SK-N-SH (cell line): ENCODE measurements at regions not wholly inside any gene's neighbourhood (a gene's known extent, or its start where the extent isn't known, plus 50 kb on each side); places are given as distances from the start of the nearest gene placed in this dataset.

Source experiments
- CTCF ChIA-PET: fragments of 300-600, 350-600 bp; formaldehyde crosslinking; extraction: SDS; loops from one replicate; lab custom pipeline; 2021; lab: Yijun Ruan, JAX
- POLR2A ChIA-PET: fragments of 350-600 bp; sonication (Branson Sonifier 250); formaldehyde crosslinking; extraction: SDS; loops from one replicate; lab custom pipeline; 2020; ENCODE audit warnings: antibody characterized with exemption, inconsistent platforms; lab: Yijun Ruan, JAX
- DNase-seq: peaks from one replicate; pipeline ENCODE4 v3.0.0; 2012
- H2AFZ ChIP-seq: fragments of 200-600 bp; sonication (generic); 2 replicates; pipeline ENCODE4 v1.8.1; 2016; ENCODE audit warnings: antibody characterized with exemption, mild to moderate bottlenecking, low read depth
- H3F3A ChIP-seq: fragments of 200-600 bp; sonication (generic); replicated peaks from 2 replicates; pipeline ENCODE3; 2016; ENCODE audit warnings: antibody characterized with exemption, mild to moderate bottlenecking; ENCODE audit not compliant: insufficient read depth
- H3K27ac ChIP-seq, 2 experiments: fragments of 200-500 bp in 1 of 2; fragments of 200-600 bp in 1 of 2; sonication (Bioruptor generic) in 1 of 2; sonication (generic), shearing (Covaris generic) in 1 of 2; 2 replicates each; pipeline versions ENCODE4 v1.5.1 to v1.6.1; 2014 to 2016; ENCODE audit warnings: low read depth in 2 of 2, inconsistent platforms in 1 of 2, low read length in 1 of 2, mild to moderate bottlenecking in 1 of 2, mixed read lengths in 1 of 2
- H3K27me3 ChIP-seq: fragments of 200-600 bp; sonication (generic), shearing (Covaris generic); 2 replicates; pipeline ENCODE4 v1.6.1; 2016; ENCODE audit warnings: mixed run types; ENCODE audit not compliant: insufficient read depth
- H3K36me3 ChIP-seq, 2 experiments: fragments of 200-500 bp in 1 of 2; fragments of 200-600 bp in 1 of 2; sonication (Bioruptor generic) in 1 of 2; sonication (generic) in 1 of 2; replicated peaks in 1 of 2; 2 replicates each; pipeline versions ENCODE3 to v1.5.1; 2014 to 2016; ENCODE audit warnings: low read length in 1 of 2, mild to moderate bottlenecking in 1 of 2; ENCODE audit not compliant: insufficient read depth in 2 of 2, control insufficient read depth in 1 of 2
- H3K4me1 ChIP-seq, 2 experiments: fragments of 200-500 bp in 1 of 2; fragments of 200-600 bp in 1 of 2; sonication (Bioruptor generic) in 1 of 2; sonication (generic), shearing (Covaris generic) in 1 of 2; 2 replicates each; pipeline versions ENCODE4 v1.5.1 to v1.6.1; 2014 to 2016; ENCODE audit warnings: low read depth in 1 of 2, low read length in 1 of 2, mixed run types in 1 of 2; ENCODE audit not compliant: insufficient read depth in 2 of 2, control insufficient read depth in 1 of 2
- H3K4me2 ChIP-seq: fragments of 200-600 bp; sonication (generic), shearing (Covaris generic); 2 replicates; pipeline ENCODE4 v1.6.1; 2017; ENCODE audit warnings: mixed run types
- H3K4me3 ChIP-seq, 2 experiments: fragments of 200-500 bp in 1 of 2; fragments of 200-600 bp in 1 of 2; sonication (Bioruptor generic) in 1 of 2; sonication (generic), shearing (Covaris generic) in 1 of 2; 2 replicates each; pipeline versions ENCODE4 v1.5.1 to v1.8.1; 2014 to 2016; ENCODE audit warnings: low read depth in 2 of 2, inconsistent platforms in 1 of 2, low read length in 1 of 2, mild to moderate bottlenecking in 1 of 2, mixed read lengths in 1 of 2, moderate library complexity in 1 of 2
- H3K79me2 ChIP-seq: fragments of 200-600 bp; sonication (generic); 2 replicates; pipeline ENCODE4 v1.8.1; 2017; ENCODE audit warnings: mild to moderate bottlenecking; ENCODE audit not compliant: insufficient read depth
- H3K9ac ChIP-seq: fragments of 200-600 bp; sonication (generic); 2 replicates; pipeline ENCODE4 v1.6.1; 2017; ENCODE audit warnings: mixed run types
- H3K9me2 ChIP-seq: fragments of 200-600 bp; sonication (generic); 2 replicates; pipeline ENCODE4 v1.6.1; 2017; ENCODE audit warnings: mixed run types
- H3K9me3 ChIP-seq: fragments of 200-600 bp; sonication (generic); 2 replicates; pipeline ENCODE4 v1.6.1; 2017; ENCODE audit warnings: mixed run types, mild to moderate bottlenecking, moderate library complexity
- H4K20me1 ChIP-seq: fragments of 200-600 bp; sonication (generic); 2 replicates; pipeline ENCODE4 v1.6.1; 2017; ENCODE audit warnings: mild to moderate bottlenecking, mixed run types; ENCODE audit not compliant: insufficient read depth
- ELF1 ChIP-seq: IDR thresholded peaks from 2 replicates; pipeline ENCODE4 v1.4.0; 2012
- EZH2phosphoT487 ChIP-seq: fragments of 200-600 bp; sonication (generic); IDR thresholded peaks from 2 replicates; pipeline ENCODE4 v1.6.1; 2017; ENCODE audit warnings: low read depth, mixed run types, mild to moderate bottlenecking, antibody characterized with exemption, moderate library complexity, borderline replicate concordance
- FOSL2 ChIP-seq: IDR thresholded peaks from 2 replicates; pipeline ENCODE4 v1.4.0; 2012; ENCODE audit warnings: low read depth, mild to moderate bottlenecking, moderate library complexity, borderline replicate concordance
- FOXJ3 ChIP-seq: sonication (generic); formaldehyde crosslinking; IDR thresholded peaks from 2 replicates; pipeline ENCODE4 v1.5.1; 2020; ENCODE audit warnings: mild to moderate bottlenecking, missing genetic modification reagents
- JUND ChIP-seq: IDR thresholded peaks from 2 replicates; pipeline ENCODE4 v1.4.0; 2012
- MXI1 ChIP-seq: IDR thresholded peaks from 2 replicates; pipeline ENCODE4 v1.6.1; 2012; ENCODE audit warnings: mild to moderate bottlenecking, low read depth, low read length, improper control_type of control experiment
- NFIC ChIP-seq: IDR thresholded peaks from 2 replicates; pipeline ENCODE4 v1.4.0; 2012; ENCODE audit warnings: borderline replicate concordance
- POLR2AphosphoS5 ChIP-seq: IDR thresholded peaks from 2 replicates; pipeline ENCODE4 v1.6.1; 2012; ENCODE audit warnings: low read depth, low read length
- RAD21 ChIP-seq: IDR thresholded peaks from 2 replicates; pipeline ENCODE4 v1.6.1; 2012; ENCODE audit warnings: mild to moderate bottlenecking, low read length
- SIN3A ChIP-seq: IDR thresholded peaks from 2 replicates; pipeline ENCODE4 v1.6.1; 2012; ENCODE audit warnings: low read depth, mild to moderate bottlenecking, low read length, moderate library complexity, borderline replicate concordance
- WGBS: methylation state at CpG from one replicate; pipeline ENCODE4 v1.1.6; 2017; ENCODE audit warnings: low lambda C conversion rate; 5-methylcytosine and 5-hydroxymethylcytosine counted together
- TF ChIP-seq, protein P1 (sequence below): fragments of 150-350 bp; IDR thresholded peaks from 2 replicates; pipeline ENCODE4 v1.6.1; 2016; ENCODE audit warnings: mild to moderate bottlenecking, low read depth, low read length
- TF ChIP-seq, protein P2 (sequence below): IDR thresholded peaks from 2 replicates; pipeline ENCODE4 v1.4.0; 2012; ENCODE audit warnings: low read depth, borderline replicate concordance
- TF ChIP-seq, protein P3 (sequence below): IDR thresholded peaks from 2 replicates; pipeline ENCODE4; 2012
- TF ChIP-seq, protein P4 (sequence below): fragments of 150-350 bp; IDR thresholded peaks from 2 replicates; pipeline ENCODE4 v1.6.1; 2017; ENCODE audit warnings: antibody characterized with exemption, low read length, low read depth, borderline replicate concordance

DNA sequence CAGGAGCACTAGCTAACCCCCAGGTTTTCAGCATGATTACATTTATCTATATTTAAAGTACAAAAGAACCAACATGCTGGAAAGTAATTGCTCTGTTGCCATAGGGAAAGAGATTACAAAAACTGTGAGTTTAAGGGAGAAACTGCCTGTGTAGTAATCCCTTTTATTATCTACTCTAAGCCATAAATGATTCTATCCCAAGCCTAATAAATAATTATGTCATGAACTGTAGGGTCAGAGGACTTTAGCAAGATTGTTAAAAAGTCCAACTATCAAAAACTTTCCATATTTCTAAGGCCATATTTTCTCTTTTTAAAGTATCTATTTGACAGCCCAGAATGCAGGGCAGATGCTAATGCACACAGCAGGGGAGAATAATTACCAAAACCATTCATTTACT, 573.8 kb upstream of the MIR17HG start:
- no peaks in the 10 kb centered on the region for H4K20me1 ChIP-seq
- no peaks in the 10 kb centered on the region for H3K27me3 ChIP-seq
- DNase-seq: no peak
- no peak overlapping the region for H2AFZ ChIP-seq
- TF ChIP-seq, protein P1, sequence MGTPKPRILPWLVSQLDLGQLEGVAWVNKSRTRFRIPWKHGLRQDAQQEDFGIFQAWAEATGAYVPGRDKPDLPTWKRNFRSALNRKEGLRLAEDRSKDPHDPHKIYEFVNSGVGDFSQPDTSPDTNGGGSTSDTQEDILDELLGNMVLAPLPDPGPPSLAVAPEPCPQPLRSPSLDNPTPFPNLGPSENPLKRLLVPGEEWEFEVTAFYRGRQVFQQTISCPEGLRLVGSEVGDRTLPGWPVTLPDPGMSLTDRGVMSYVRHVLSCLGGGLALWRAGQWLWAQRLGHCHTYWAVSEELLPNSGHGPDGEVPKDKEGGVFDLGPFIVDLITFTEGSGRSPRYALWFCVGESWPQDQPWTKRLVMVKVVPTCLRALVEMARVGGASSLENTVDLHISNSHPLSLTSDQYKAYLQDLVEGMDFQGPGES: no peak
- no peak for TF ChIP-seq POLR2AphosphoS5
- TF ChIP-seq, protein P2, sequence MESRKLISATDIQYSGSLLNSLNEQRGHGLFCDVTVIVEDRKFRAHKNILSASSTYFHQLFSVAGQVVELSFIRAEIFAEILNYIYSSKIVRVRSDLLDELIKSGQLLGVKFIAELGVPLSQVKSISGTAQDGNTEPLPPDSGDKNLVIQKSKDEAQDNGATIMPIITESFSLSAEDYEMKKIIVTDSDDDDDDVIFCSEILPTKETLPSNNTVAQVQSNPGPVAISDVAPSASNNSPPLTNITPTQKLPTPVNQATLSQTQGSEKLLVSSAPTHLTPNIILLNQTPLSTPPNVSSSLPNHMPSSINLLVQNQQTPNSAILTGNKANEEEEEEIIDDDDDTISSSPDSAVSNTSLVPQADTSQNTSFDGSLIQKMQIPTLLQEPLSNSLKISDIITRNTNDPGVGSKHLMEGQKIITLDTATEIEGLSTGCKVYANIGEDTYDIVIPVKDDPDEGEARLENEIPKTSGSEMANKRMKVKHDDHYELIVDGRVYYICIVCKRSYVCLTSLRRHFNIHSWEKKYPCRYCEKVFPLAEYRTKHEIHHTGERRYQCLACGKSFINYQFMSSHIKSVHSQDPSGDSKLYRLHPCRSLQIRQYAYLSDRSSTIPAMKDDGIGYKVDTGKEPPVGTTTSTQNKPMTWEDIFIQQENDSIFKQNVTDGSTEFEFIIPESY: no peak
- TF ChIP-seq, all 33 proteins: peak for 0
- POLR2A ChIA-PET: no interaction called here
- Histone ChIP-seq H3F3A (no peaks in the 10 kb centered on the region), H3K27ac (no peak overlapping the region), H3K9me3 (no peaks in the 10 kb centered on the region; the same call in 1 of the 2 replicates), H3K9me2 (no peaks in the 10 kb centered on the region), H3K36me3 (no peaks in the 10 kb centered on the region), H3K4me2 (no peak overlapping the region), H3K4me3 (no peak overlapping the region), H3K4me1 (peaks cover 0 to 2% of the 10 kb centered on the region in 2 experiments; a peak in 1 of 4 replicates), H3K79me2 (no peaks in the 10 kb centered on the region), H3K9ac (no peak overlapping the region)
- CTCF ChIA-PET: no interaction called here

DNA sequence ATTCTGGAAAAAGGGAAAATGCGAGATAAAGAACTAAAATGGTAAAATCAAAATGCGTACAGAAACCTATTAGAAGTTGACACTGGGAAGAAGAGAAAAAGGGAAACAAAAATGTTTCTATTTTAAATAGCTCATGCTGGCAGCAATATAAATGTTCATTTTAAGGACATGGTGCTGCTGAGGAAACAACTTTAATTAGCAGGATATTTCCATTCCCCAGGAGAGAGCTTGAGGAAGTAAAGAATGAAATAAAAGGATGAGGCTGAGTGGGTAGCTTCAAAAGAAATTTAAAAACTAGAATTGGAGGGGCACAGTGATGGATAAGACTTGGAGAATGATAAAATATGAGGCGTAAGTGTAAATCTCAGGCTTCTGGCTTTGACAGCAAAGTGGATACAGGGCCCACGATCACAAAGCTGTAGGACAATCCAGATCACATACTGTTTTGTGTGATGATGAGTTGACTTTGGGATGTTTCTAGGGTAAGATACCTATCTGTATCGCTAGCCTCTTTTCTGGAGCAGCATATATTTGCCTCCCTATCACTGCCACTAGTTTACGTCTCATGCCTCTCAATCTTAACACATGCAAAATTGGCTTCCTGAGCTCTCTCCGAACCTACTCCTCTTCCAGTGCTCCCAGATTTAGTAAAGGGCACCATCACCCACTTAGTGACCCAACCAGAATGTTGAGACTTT, 571.3 kb upstream of the MIR17HG start:
- H3K4me3 ChIP-seq: no peak overlapping the region
- no peaks in the 10 kb centered on the region for H3F3A ChIP-seq
- H4K20me1 ChIP-seq: no peaks in the 10 kb centered on the region
- POLR2A ChIA-PET: no interaction called here
- WGBS: 66% methylated on average over 7 of the region's 7 CpGs
- TF ChIP-seq EZH2phosphoT487 (no peak), MXI1 (no peak), POLR2AphosphoS5 (no peak), FOXJ3 (CRISPR knock-in tag) (no peak), RAD21 (no peak), SIN3A (no peak), FOSL2 (no peak), ELF1 (no peak), NFIC (no peak), JUND (no peak)
- TF ChIP-seq, protein P3, sequence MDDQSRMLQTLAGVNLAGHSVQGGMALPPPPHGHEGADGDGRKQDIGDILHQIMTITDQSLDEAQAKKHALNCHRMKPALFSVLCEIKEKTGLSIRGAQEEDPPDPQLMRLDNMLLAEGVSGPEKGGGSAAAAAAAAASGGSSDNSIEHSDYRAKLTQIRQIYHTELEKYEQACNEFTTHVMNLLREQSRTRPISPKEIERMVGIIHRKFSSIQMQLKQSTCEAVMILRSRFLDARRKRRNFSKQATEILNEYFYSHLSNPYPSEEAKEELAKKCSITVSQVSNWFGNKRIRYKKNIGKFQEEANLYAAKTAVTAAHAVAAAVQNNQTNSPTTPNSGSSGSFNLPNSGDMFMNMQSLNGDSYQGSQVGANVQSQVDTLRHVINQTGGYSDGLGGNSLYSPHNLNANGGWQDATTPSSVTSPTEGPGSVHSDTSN: no peak
- TF ChIP-seq, protein P4, sequence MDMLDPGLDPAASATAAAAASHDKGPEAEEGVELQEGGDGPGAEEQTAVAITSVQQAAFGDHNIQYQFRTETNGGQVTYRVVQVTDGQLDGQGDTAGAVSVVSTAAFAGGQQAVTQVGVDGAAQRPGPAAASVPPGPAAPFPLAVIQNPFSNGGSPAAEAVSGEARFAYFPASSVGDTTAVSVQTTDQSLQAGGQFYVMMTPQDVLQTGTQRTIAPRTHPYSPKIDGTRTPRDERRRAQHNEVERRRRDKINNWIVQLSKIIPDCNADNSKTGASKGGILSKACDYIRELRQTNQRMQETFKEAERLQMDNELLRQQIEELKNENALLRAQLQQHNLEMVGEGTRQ: no peak
- no peak overlapping the region for H2AFZ ChIP-seq
- CTCF ChIA-PET: interaction anchor here (1.2 kb wide), 1 partner anchor 409 kb away, joined by 3 read pairs; no protein-coding TSS in a partner anchor
- H3K27ac ChIP-seq: no peak overlapping the region
- no peaks in the 10 kb centered on the region for H3K9me3 ChIP-seq
- H3K9me2 ChIP-seq: no peaks in the 10 kb centered on the region
- H3K27me3 ChIP-seq: no peaks in the 10 kb centered on the region
- no peak overlapping the region for H3K9ac ChIP-seq
- no peak overlapping the region for H3K4me2 ChIP-seq
- DNase-seq: no peak
- H3K4me1 ChIP-seq: no peaks in the 10 kb centered on the region; a peak in 1 of 4 replicates
- H3K36me3 ChIP-seq: no peaks in the 10 kb centered on the region
- no peaks in the 10 kb centered on the region for H3K79me2 ChIP-seq
